Fibroblast of lung (primary cell): ENCODE measurements at regions not wholly inside any gene's neighbourhood (a gene's known extent, or its start where the extent isn't known, plus 50 kb on each side); places are given as distances from the start of the nearest gene placed in this dataset.

Experiments used
- DNase-seq, 2 donors: peaks; one replicate each; pipeline versions ENCODE4 v3.0.0 to v3.0.0-alpha.2; 2010; ENCODE audit warnings: low read depth in 2 of 2
- H2AFZ ChIP-seq: 2 replicates; pipeline ENCODE4 v1.5.1; 2012; ENCODE audit warnings: low read length, control low read depth, inconsistent platforms
- H3K27ac ChIP-seq: 2 replicates; pipeline ENCODE4 v1.5.1; 2011; ENCODE audit warnings: low read length, control low read depth; ENCODE audit not compliant: insufficient read depth
- H3K27me3 ChIP-seq: 2 replicates; pipeline ENCODE4 v1.5.1; 2011; ENCODE audit warnings: mild to moderate bottlenecking, low read length; ENCODE audit not compliant: control insufficient read depth, insufficient read depth
- H3K36me3 ChIP-seq: 2 replicates; pipeline ENCODE4 v1.5.1; 2011; ENCODE audit warnings: low read length; ENCODE audit not compliant: control insufficient read depth, insufficient read depth
- H3K4me1 ChIP-seq: 2 replicates; pipeline ENCODE4 v1.5.1; 2011; ENCODE audit warnings: low read length; ENCODE audit not compliant: control insufficient read depth, insufficient read depth; ENCODE audit errors: extremely low read depth
- H3K4me2 ChIP-seq: 2 replicates; pipeline ENCODE4 v1.5.1; 2011; ENCODE audit warnings: low read length, control low read depth; ENCODE audit not compliant: insufficient read depth; ENCODE audit errors: extremely low read depth
- H3K4me3 ChIP-seq, 4 experiments: fragments of 200-600 bp in 1 of 4; sonication (generic) in 1 of 4; replicated peaks in 1 of 4; 2 replicates each; pipeline ENCODE4 v1.5.1; 2011 to 2016; ENCODE audit warnings: low read length in 4 of 4, low read depth in 3 of 4, mild to moderate bottlenecking in 3 of 4, control low read depth in 2 of 4, inconsistent platforms in 1 of 4, mixed read lengths in 1 of 4; ENCODE audit not compliant: insufficient read depth in 1 of 4; ENCODE audit errors: control extremely low read depth in 1 of 4
- H3K79me2 ChIP-seq: 2 replicates; pipeline ENCODE4 v1.5.1; 2012; ENCODE audit warnings: mild to moderate bottlenecking, low read length, inconsistent platforms; ENCODE audit not compliant: control insufficient read depth, insufficient read depth
- H3K9ac ChIP-seq: 2 replicates; pipeline ENCODE4 v1.5.1; 2011; ENCODE audit warnings: mild to moderate bottlenecking, low read length, control low read depth; ENCODE audit not compliant: insufficient read depth
- H3K9me3 ChIP-seq: 2 replicates; pipeline ENCODE4 v1.5.1; 2012; ENCODE audit warnings: low read depth, low read length; ENCODE audit not compliant: control insufficient read depth, insufficient read depth
- H4K20me1 ChIP-seq: 2 replicates; pipeline ENCODE4 v1.5.1; 2011; ENCODE audit warnings: low read length; ENCODE audit not compliant: control insufficient read depth, insufficient read depth; ENCODE audit errors: extremely low read depth
- EZH2 ChIP-seq: IDR thresholded peaks from 2 replicates; pipeline ENCODE4 v1.5.1; 2012; ENCODE audit warnings: low read length, control low read depth, mild to moderate bottlenecking; ENCODE audit errors: missing control alignments
- TF ChIP-seq, protein P1 (sequence below), 2 donors: IDR thresholded peaks in 1 of 2; conservative IDR thresholded peaks in 1 of 2; 1 replicate in 1 of 2; 2 replicates in 1 of 2; pipeline ENCODE4 v1.5.1; 2011 to 2012; ENCODE audit warnings: low read length in 2 of 2, control low read depth in 1 of 2, inconsistent platforms in 1 of 2, low read depth in 1 of 2, mild to moderate bottlenecking in 1 of 2

DNA sequence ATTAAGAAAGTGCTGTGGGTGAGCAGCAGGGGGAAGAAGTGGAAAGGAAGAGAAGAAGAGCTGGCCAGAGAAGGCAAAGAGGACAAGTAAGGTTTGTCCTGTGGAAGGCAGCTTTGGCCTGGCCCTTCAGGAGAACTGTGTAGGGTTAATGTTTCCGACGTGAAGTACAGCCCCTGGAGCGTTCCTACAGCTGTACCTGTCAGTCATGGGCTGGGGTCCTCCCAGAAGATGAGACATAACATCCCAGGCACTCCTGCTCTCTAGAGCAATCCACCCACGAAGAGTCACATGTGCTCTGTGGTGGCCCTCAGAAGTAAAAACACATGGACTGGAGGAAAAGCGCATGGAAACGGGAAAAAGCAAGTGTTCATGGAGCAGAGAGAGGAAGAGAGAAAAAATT is 237.4 kb downstream of the CAAP1 start:
- no peak for DNase-seq
- TF ChIP-seq EZH2: no peak
- TF ChIP-seq, protein P1, sequence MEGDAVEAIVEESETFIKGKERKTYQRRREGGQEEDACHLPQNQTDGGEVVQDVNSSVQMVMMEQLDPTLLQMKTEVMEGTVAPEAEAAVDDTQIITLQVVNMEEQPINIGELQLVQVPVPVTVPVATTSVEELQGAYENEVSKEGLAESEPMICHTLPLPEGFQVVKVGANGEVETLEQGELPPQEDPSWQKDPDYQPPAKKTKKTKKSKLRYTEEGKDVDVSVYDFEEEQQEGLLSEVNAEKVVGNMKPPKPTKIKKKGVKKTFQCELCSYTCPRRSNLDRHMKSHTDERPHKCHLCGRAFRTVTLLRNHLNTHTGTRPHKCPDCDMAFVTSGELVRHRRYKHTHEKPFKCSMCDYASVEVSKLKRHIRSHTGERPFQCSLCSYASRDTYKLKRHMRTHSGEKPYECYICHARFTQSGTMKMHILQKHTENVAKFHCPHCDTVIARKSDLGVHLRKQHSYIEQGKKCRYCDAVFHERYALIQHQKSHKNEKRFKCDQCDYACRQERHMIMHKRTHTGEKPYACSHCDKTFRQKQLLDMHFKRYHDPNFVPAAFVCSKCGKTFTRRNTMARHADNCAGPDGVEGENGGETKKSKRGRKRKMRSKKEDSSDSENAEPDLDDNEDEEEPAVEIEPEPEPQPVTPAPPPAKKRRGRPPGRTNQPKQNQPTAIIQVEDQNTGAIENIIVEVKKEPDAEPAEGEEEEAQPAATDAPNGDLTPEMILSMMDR (conservative IDR thresholded peaks at IDR 0.05 in 1 of 2, IDR thresholded peaks at IDR 0.05 in 1 of 2; ENCODE audit: low read depth in 1 of 2, low read length in 2 of 2): no peak
- Histone ChIP-seq H3K27me3 (no peaks in the 10 kb centered on the region), H3K4me1 (no peaks in the 10 kb centered on the region), H3K4me2 (no peak overlapping the region), H3K9me3 (no peaks in the 10 kb centered on the region), H3K9ac (no peak overlapping the region), H3K27ac (no peak overlapping the region), H4K20me1 (no peaks in the 10 kb centered on the region), H2AFZ (no peak overlapping the region), H3K36me3 (no peaks in the 10 kb centered on the region), H3K4me3 (no peak overlapping the region), H3K79me2 (no peaks in the 10 kb centered on the region)

DNA sequence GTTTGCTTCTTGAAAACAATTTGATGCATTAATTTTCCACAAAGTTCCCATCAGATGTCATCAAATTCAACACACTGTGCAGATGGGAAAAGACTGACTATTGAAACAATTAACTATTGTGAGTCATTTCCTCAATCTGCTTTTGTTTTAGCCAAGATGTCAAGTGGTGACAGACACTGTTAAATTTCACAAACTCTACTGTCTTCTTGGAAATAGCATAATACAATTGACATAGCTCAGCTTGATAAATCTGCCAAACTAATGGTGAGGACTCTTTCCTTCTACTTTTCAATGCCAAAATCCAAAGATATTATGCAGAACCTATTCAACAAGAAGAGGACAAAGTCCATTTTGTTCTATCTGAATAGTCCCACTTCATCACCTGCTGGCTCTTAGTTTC is 242.3 kb downstream of the CAAP1 start:
- H3K4me3 ChIP-seq: no peak overlapping the region
- H3K4me1 ChIP-seq: no peaks in the 10 kb centered on the region
- H3K4me2 ChIP-seq: no peak overlapping the region
- no peak for DNase-seq
- H3K9me3 ChIP-seq: no peaks in the 10 kb centered on the region
- H4K20me1 ChIP-seq: no peaks in the 10 kb centered on the region
- no peak overlapping the region for H3K9ac ChIP-seq
- no peak overlapping the region for H3K27ac ChIP-seq
- no peak overlapping the region for H2AFZ ChIP-seq
- H3K27me3 ChIP-seq: no peaks in the 10 kb centered on the region
- no peaks in the 10 kb centered on the region for H3K36me3 ChIP-seq
- TF ChIP-seq EZH2: no peak
- TF ChIP-seq, protein P1 (conservative IDR thresholded peaks at IDR 0.05 in 1 of 2, IDR thresholded peaks at IDR 0.05 in 1 of 2; ENCODE audit: low read depth in 1 of 2, low read length in 2 of 2): no peak
- H3K79me2 ChIP-seq: no peaks in the 10 kb centered on the region

DNA sequence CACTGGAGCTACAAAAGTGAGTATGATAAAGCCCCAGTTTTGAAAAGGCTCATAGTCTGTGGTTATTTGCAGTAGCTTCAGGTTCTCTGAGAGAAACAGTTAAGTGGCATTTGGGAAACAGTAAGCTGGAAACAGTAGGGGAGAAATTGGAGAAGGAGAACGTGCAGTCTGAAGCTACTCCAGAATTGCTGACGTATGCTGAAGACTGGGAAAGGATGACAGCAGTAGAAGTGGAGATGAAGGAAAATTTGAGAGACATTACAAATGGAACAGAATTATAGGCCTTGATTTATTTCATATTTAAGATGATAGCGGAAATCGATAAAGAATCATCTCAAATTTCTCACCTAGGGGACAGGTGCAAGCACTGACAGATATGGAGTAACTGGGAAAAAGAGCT is 248.8 kb downstream of the CAAP1 start:
- Histone ChIP-seq H3K4me2 (no peak overlapping the region), H3K9ac (no peak overlapping the region), H3K4me3 (no peak overlapping the region), H3K79me2 (no peaks in the 10 kb centered on the region), H3K4me1 (no peaks in the 10 kb centered on the region), H3K36me3 (no peaks in the 10 kb centered on the region), H4K20me1 (no peaks in the 10 kb centered on the region), H2AFZ (no peak overlapping the region), H3K27me3 (no peaks in the 10 kb centered on the region), H3K9me3 (no peaks in the 10 kb centered on the region), H3K27ac (no peak overlapping the region)
- no peak for DNase-seq
- TF ChIP-seq EZH2: no peak
- TF ChIP-seq, protein P1 (conservative IDR thresholded peaks at IDR 0.05 in 1 of 2, IDR thresholded peaks at IDR 0.05 in 1 of 2; ENCODE audit: low read depth in 1 of 2, low read length in 2 of 2): no peak
